HG02870 (cell line): ENCODE measurements at regions not wholly inside any gene's neighbourhood (a gene's known extent, or its start where the extent isn't known, plus 50 kb on each side); places are given as distances from the start of the nearest gene placed in this dataset.
"Not testable (repeated sequence)": the region's sequence is repeated elsewhere in the genome, so short reads cannot be mapped to it uniquely, and the experiment has no call there.

Experiments used
- ATAC-seq: cut with Tn5 transposase; IDR thresholded peaks from one replicate; pipeline ENCODE4 v1.9.1; 2021; ENCODE audit warnings: mild to moderate bottlenecking, moderate library complexity; ENCODE audit not compliant: unreplicated experiment

- no peak for ATAC-seq
These were observed 126.0 kb upstream of the CHST9 start for GRCh38 chr18:27311114-27311513.

- no peak for ATAC-seq
These were observed 116.7 kb upstream of the CHST9 start for GRCh38 chr18:27301615-27302378.

GRCh38 chr18:27298214-27298804 lies 113.2 kb upstream of the CHST9 start:
- no peak for ATAC-seq

GRCh38 chr18:27285973-27286562 lies 101.0 kb upstream of the CHST9 start:
- ATAC-seq = not testable (repeated sequence)

- no peak for ATAC-seq
These were observed 93.0 kb upstream of the CHST9 start for GRCh38 chr18:27278131-27278530.

- no peak for ATAC-seq
These were observed 92.4 kb upstream of the CHST9 start for GRCh38 chr18:27277554-27277953.

GRCh38 chr18:27276886-27277285 lies 91.8 kb upstream of the CHST9 start:
- no peak for ATAC-seq

- no peak for ATAC-seq
These were observed 91.4 kb upstream of the CHST9 start for GRCh38 chr18:27276479-27276878.

GRCh38 chr18:27274901-27275300 lies 89.8 kb upstream of the CHST9 start:
- no peak for ATAC-seq

- ATAC-seq = no peak
These were observed 85.4 kb upstream of the CHST9 start for GRCh38 chr18:27270508-27270907.

GRCh38 chr18:27263369-27263768 lies 78.3 kb upstream of the CHST9 start:
- no peak for ATAC-seq

- no peak for ATAC-seq
These were observed 76.9 kb upstream of the CHST9 start for GRCh38 chr18:27261769-27262549.

GRCh38 chr18:27253571-27253970 lies 68.5 kb upstream of the CHST9 start:
- ATAC-seq = no peak

GRCh38 chr18:27250471-27250870 lies 65.4 kb upstream of the CHST9 start:
- ATAC-seq = no peak

- ATAC-seq = no peak
These were observed 64.8 kb upstream of the CHST9 start for GRCh38 chr18:27249933-27250332.

- ATAC-seq = no peak
These were observed 59.2 kb upstream of the CHST9 start for GRCh38 chr18:27244259-27244658.

GRCh38 chr18:27242392-27243047 lies 57.4 kb upstream of the CHST9 start:
- no peak for ATAC-seq

GRCh38 chr18:27240383-27240782 lies 55.3 kb upstream of the CHST9 start:
- ATAC-seq = no peak

GRCh38 chr18:27239669-27240068 lies 54.6 kb upstream of the CHST9 start:
- ATAC-seq = no peak

GRCh38 chr18:27235218-27235870 lies 50.2 kb upstream of the CHST9 start:
- ATAC-seq = no peak
